SJCRH30 (cell line): ENCODE measurements at regions not wholly inside any gene's neighbourhood (a gene's known extent, or its start where the extent isn't known, plus 50 kb on each side); places are given as distances from the start of the nearest gene placed in this dataset.
A peak's percentile ranks its signal among the peaks of the same experiment; 100 is the strongest.
"Not testable (repeated sequence)": the region's sequence is repeated elsewhere in the genome, so short reads cannot be mapped to it uniquely, and the experiment has no call there.

Experiments
- DNase-seq, 2 experiments: peaks; one replicate each; pipeline ENCODE4 v3.0.0-alpha.2; 2015 to 2020
- H3K27ac ChIP-seq: fragments of 250-450 bp; sonication (Bioruptor Pico); 2 replicates; pipeline ENCODE4 v1.5.1; 2020; ENCODE audit warnings: mild to moderate bottlenecking, moderate library complexity
- H3K27me3 ChIP-seq: fragments of 250-450 bp; sonication (Bioruptor Pico); 2 replicates; pipeline ENCODE4 v1.5.1; 2020; ENCODE audit warnings: mild to moderate bottlenecking, moderate library complexity
- H3K36me3 ChIP-seq: fragments of 250-450 bp; sonication (Bioruptor Pico); 2 replicates; pipeline ENCODE4 v1.5.1; 2020; ENCODE audit warnings: mild to moderate bottlenecking, moderate library complexity
- H3K4me1 ChIP-seq: fragments of 250-450 bp; sonication (Bioruptor Pico); 2 replicates; pipeline ENCODE4 v1.5.1; 2020; ENCODE audit warnings: mild to moderate bottlenecking, moderate library complexity
- H3K4me3 ChIP-seq: fragments of 250-450 bp; sonication (Bioruptor Pico); 2 replicates; pipeline ENCODE4 v1.5.1; 2020; ENCODE audit warnings: mild to moderate bottlenecking, moderate library complexity
- H3K9me3 ChIP-seq: fragments of 250-450 bp; sonication (Bioruptor Pico); replicated peaks from 2 replicates; pipeline ENCODE4 v1.5.1; 2020; ENCODE audit warnings: mild to moderate bottlenecking, moderate library complexity

- peaks cover 35% of the 10 kb centered on the region for H3K4me1 ChIP-seq
- H3K4me3 ChIP-seq, result no peak overlapping the region
- DNase-seq, result no peak
- no peaks in the 10 kb centered on the region for H3K36me3 ChIP-seq
- no peaks in the 10 kb centered on the region for H3K27me3 ChIP-seq
- H3K9me3 ChIP-seq, result no peaks in the 10 kb centered on the region
- H3K27ac ChIP-seq, result no peak overlapping the region
These were observed 50.9 kb upstream of the NXT1 start for GRCh38 chr20:23299673-23300050.

GRCh38 chr20:23298926-23299672 is 51.5 kb upstream of the NXT1 start:
- Histone ChIP-seq H3K4me3 (no peak overlapping the region), H3K36me3 (no peaks in the 10 kb centered on the region), H3K27me3 (no peaks in the 10 kb centered on the region), H3K4me1 (peaks cover 35% of the 10 kb centered on the region), H3K9me3 (no peaks in the 10 kb centered on the region), H3K27ac (no peak overlapping the region)
- peak; percentile 52 to 53 for DNase-seq

- Histone ChIP-seq H3K4me1 (peaks cover 35% of the 10 kb centered on the region), H3K9me3 (no peaks in the 10 kb centered on the region), H3K4me3 (no peak overlapping the region), H3K27me3 (no peaks in the 10 kb centered on the region), H3K36me3 (no peaks in the 10 kb centered on the region), H3K27ac (no peak overlapping the region)
- DNase-seq, result no peak
These were observed 52.4 kb upstream of the NXT1 start for GRCh38 chr20:23298155-23298554.

DNA sequence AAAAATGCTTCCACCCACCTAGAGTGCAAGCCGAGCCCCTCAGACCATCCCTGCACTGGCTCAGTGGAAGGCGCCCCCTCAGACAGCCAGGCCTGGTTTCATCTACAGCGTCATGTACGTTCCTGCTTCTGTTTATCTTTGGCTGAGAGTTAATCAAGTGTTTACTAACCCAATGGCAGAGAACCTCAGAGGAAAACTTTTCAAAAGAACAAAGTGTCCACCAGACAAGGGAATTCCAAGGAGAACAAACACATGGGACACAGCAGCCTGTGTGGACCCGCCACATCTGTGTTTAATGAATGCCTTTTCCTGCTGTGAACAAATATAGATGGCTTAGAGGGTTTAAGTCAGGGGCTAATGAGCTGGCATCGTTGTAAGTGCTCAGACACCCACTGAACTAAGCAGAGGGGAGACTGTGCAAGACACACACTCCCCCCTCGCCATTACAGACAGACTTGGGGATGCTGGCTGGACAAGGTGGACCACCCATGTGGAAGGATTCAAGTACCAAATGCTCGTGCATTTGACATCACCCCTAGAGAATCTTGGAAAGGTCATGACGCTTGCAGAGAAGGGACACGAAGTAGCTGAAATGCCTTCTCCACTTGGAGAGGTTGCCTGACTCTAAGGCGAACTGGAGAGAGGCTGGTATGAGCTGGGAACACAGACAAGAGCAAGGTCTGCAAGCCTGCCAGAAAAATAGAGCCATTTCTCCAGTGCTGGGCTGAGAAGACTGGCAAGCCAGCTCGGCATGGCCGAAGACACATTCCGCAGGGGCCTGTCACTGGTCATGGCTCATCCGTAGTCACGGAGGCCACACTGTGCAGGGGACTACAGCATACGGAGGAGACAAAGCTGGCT is 53.5 kb upstream of the NXT1 start:
- Histone ChIP-seq H3K4me1 (peaks cover 35% of the 10 kb centered on the region), H3K36me3 (no peaks in the 10 kb centered on the region), H3K27ac (peak overlapping the region; percentile 26; the same call in 1 of the 2 replicates), H3K9me3 (no peaks in the 10 kb centered on the region), H3K27me3 (no peaks in the 10 kb centered on the region), H3K4me3 (no peak overlapping the region)
- DNase-seq, result peak; percentile 64 to 68

DNA sequence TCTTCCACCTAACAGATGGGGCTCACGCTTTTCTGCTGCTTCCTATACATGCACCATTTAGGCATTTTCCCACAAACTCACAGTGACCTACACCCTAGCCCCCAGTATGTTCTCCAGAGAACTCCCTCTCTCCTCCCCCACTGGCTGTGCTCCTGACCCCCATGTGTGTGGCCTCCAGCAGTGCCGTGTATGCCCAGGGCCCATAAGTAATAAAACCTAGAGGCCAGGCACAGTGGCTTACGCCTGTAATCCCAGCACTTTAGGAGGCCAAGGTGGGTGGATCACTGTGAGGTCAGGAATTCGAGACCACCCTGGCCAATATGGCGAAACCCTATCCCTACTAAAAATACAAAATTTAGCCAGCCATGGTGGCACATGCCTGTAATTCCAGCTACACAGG is 54.7 kb upstream of the NXT1 start:
- H3K27me3 ChIP-seq, result no peaks in the 10 kb centered on the region
- H3K9me3 ChIP-seq, result no peaks in the 10 kb centered on the region
- H3K36me3 ChIP-seq, result no peaks in the 10 kb centered on the region
- H3K27ac ChIP-seq, result peak overlapping the region; percentile 26; the same call in 1 of the 2 replicates
- peak; percentile 60 to 62 for DNase-seq
- no peak overlapping the region for H3K4me3 ChIP-seq
- peaks cover 35% of the 10 kb centered on the region for H3K4me1 ChIP-seq

DNA sequence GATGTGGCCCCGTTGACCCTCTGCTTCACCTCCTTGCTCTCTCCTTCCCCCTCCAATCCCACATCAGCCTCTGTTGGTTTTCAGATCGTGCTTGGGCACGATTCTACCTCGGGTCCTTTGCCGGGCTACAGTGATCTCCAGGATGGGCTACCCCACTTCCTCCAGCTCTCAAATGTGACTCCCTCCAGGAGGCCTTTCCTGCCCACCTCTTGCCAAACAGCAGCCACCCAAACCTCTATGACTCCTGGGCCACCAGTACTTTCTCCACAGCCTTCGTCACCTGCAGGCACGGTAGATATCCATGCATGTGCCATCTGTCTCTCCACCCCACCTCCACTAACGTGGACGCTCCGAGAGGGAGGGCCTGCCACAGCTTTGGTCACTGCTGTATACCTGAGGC is 55.9 kb upstream of the NXT1 start:
- Histone ChIP-seq H3K27ac (no peak overlapping the region), H3K27me3 (no peaks in the 10 kb centered on the region), H3K36me3 (no peaks in the 10 kb centered on the region), H3K4me3 (no peak overlapping the region), H3K4me1 (peaks cover 35% of the 10 kb centered on the region), H3K9me3 (no peaks in the 10 kb centered on the region)
- no peak for DNase-seq

GRCh38 chr20:23294166-23294565 is 56.4 kb upstream of the NXT1 start:
- Histone ChIP-seq H3K4me3 (no peak overlapping the region), H3K27me3 (no peaks in the 10 kb centered on the region), H3K9me3 (no peaks in the 10 kb centered on the region), H3K36me3 (no peaks in the 10 kb centered on the region), H3K27ac (no peak overlapping the region), H3K4me1 (peaks cover 30% of the 10 kb centered on the region)
- no peak for DNase-seq

- Histone ChIP-seq H3K9me3 (no peaks in the 10 kb centered on the region), H3K27ac (no peak overlapping the region), H3K27me3 (no peaks in the 10 kb centered on the region), H3K4me1 (peaks cover 30% of the 10 kb centered on the region), H3K36me3 (no peaks in the 10 kb centered on the region), H3K4me3 (no peak overlapping the region)
- DNase-seq, result no peak
These were observed 56.9 kb upstream of the NXT1 start for GRCh38 chr20:23293689-23294088.

- peaks cover 22% of the 10 kb centered on the region for H3K4me1 ChIP-seq
- not testable (repeated sequence) for H3K4me3 ChIP-seq, H3K9me3 ChIP-seq, H3K36me3 ChIP-seq, H3K27me3 ChIP-seq, H3K27ac ChIP-seq, DNase-seq
These were observed 58.3 kb upstream of the NXT1 start for GRCh38 chr20:23292311-23292710.

DNA sequence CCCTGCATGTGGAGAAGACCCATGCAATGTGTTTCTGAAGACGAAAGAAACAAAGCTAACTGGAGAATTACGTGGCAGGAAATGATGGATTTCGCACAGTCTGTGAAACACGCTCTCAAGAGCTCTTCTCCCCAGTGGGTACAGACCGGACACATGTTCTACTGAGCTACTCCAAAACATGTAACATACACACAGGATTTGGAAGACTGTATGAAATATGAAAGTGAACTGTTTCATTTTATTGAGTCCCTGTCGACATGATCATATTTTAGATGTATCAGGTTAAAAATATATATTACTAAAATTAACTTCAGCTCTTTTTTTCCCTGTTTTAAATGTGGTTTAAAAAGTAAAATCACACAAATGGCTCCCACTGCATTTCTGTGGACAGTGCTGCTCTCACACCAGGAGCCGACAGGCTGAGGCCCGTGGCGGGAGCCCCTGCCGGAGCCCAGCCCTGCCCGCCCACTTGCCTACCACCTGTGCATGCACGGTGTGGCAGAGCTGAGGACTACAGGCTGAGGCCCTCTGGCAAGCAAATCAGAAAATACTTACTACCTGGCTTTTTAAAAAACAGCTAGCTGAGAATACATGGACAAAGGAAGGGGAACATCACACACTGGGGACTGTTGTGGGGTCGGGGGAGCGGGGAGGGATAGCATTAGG is 58.9 kb upstream of the NXT1 start:
- H3K27ac ChIP-seq, result no peak overlapping the region
- H3K27me3 ChIP-seq, result no peaks in the 10 kb centered on the region
- H3K36me3 ChIP-seq, result no peaks in the 10 kb centered on the region
- peaks cover 16% of the 10 kb centered on the region; the same call in 1 of the 2 replicates for H3K4me1 ChIP-seq
- no peak overlapping the region for H3K4me3 ChIP-seq
- no peaks in the 10 kb centered on the region for H3K9me3 ChIP-seq
- DNase-seq, result no peak

- Histone ChIP-seq H3K36me3 (no peaks in the 10 kb centered on the region), H3K4me3 (no peak overlapping the region), H3K27me3 (no peaks in the 10 kb centered on the region), H3K27ac (no peak overlapping the region), H3K9me3 (no peaks in the 10 kb centered on the region), H3K4me1 (peaks cover 9% of the 10 kb centered on the region; the same call in 1 of the 2 replicates)
- DNase-seq, result no peak
These were observed 59.6 kb upstream of the NXT1 start for GRCh38 chr20:23290761-23291574.

DNA sequence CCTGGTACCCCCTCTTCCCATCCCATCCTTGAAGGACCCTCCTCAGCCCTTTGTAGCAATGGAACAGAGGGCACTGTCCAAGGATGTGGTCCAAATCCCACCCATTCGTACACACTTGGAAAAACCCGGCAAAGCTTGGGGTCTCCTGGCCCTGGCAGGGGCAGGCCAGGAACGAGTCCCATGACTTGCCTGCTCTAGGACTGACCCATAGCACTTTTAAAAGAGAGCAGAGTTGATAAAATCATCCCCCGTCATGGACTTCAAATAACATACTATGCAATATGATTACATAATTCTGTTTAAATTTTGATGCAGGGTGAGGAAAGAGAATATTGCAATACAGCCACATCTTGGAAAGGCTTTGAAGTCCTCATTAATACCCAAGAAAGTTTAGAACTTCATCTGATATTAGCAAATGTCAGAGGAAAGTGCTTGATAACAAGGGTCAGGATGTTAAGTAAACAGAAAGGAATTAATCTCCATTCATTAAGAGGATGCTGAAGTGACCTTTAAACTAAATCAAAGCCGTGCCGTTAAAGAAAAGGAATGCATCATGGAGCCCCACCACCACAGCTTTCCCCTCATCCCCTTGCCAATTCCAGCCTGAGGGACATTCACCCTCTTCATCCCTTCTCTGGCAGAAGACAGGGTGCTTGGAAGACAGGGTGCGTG is 60.7 kb upstream of the NXT1 start:
- H3K36me3 ChIP-seq, result no peaks in the 10 kb centered on the region
- no peaks in the 10 kb centered on the region for H3K4me1 ChIP-seq
- no peak overlapping the region for H3K4me3 ChIP-seq
- DNase-seq, result no peak
- H3K27ac ChIP-seq, result no peak overlapping the region
- H3K9me3 ChIP-seq, result no peaks in the 10 kb centered on the region
- no peaks in the 10 kb centered on the region for H3K27me3 ChIP-seq

- H3K9me3 ChIP-seq, result no peaks in the 10 kb centered on the region
- no peak for DNase-seq
- no peaks in the 10 kb centered on the region for H3K36me3 ChIP-seq
- no peak overlapping the region for H3K4me3 ChIP-seq
- H3K4me1 ChIP-seq, result no peaks in the 10 kb centered on the region
- no peak overlapping the region for H3K27ac ChIP-seq
- no peaks in the 10 kb centered on the region for H3K27me3 ChIP-seq
These were observed 61.3 kb upstream of the NXT1 start for GRCh38 chr20:23289249-23289648.
